HT1080 (cell line): ENCODE measurements at regions not wholly inside any gene's neighbourhood (a gene's known extent, or its start where the extent isn't known, plus 50 kb on each side); places are given as distances from the start of the nearest gene placed in this dataset.
A peak's percentile ranks its signal among the peaks of the same experiment; 100 is the strongest.
"Not testable (repeated sequence)": the region's sequence is repeated elsewhere in the genome, so short reads cannot be mapped to it uniquely, and the experiment has no call there.

Experiments
- DNase-seq: peaks from one replicate; pipeline ENCODE4 v3.0.0-alpha.2; 2015; ENCODE audit warnings: low read depth

GRCh38 chr11:98495016-98495415 is 525.7 kb upstream of the CNTN5 start:
- DNase-seq, result no peak

- no peak for DNase-seq
Measured at GRCh38 chr11:98495601-98496000, 525.1 kb upstream of the CNTN5 start.

GRCh38 chr11:98507208-98507607 is 513.5 kb upstream of the CNTN5 start:
- no peak for DNase-seq

DNA sequence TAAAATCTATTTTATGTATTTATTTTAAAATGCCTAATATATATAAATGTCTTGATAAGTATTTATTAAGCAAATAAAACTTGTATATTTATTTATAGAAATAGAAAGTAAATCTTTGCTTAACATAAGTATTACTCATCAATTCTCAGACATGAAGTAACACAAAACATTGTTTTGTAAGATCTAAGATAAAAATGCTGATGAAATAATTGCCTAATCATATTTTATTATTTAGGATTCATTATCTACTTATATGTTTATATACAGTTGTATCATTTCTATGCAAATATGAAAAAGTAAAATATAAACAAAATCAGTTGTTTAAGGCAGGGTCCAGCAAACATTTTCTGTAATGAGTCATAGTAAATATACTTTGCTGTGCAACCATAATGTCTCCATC is 507.8 kb upstream of the CNTN5 start:
- no peak for DNase-seq

GRCh38 chr11:98531576-98531975 is 489.2 kb upstream of the CNTN5 start:
- peak; percentile 4 for DNase-seq

DNA sequence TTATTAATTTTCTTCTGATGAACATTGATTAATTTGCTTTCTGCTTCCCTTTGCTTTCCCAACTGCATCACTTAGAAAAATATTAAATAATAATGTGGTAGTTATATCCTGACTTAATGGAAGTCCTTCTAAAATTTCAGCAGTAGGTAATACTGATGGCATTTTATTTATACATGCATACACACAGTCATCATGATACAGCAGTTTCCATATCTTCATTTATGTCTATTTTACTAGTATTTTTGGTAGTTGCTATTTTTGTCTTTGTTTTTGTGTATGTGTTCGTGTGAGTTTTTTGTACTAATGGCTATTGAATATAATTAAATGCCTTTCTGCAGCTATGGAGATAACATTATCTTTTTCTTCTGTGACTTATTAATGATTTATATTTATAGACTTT is 484.7 kb upstream of the CNTN5 start:
- no peak for DNase-seq

- DNase-seq, result not testable (repeated sequence)
Measured at GRCh38 chr11:98538358-98538757, 482.4 kb upstream of the CNTN5 start.

- DNase-seq, result no peak
Measured at GRCh38 chr11:98545544-98546175, 475.1 kb upstream of the CNTN5 start.

GRCh38 chr11:98549571-98549970 is 471.2 kb upstream of the CNTN5 start:
- DNase-seq, result no peak

DNA sequence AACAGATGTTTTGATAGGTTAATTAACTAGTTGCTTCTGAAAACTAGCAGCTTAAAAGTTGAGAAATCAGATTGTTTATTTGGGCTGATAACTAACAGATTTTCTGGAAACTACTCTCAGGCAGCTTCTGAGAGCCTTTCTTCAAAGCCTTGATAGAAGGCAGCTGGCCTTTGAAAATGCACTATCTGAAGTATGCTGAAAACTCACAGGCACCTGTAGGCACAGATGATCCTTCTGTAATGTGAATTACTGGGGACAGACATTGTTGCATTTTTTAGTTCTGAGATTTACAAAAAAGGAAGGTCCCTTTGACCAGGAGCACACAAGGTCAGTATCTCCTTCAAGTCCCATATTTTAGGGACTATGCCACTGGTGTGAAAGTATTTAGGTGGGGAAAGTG is 460.8 kb upstream of the CNTN5 start:
- no peak for DNase-seq

GRCh38 chr11:98561252-98561651 is 459.5 kb upstream of the CNTN5 start:
- no peak for DNase-seq

- DNase-seq, result no peak
Measured at GRCh38 chr11:98561877-98562395, 458.8 kb upstream of the CNTN5 start.

GRCh38 chr11:98564233-98564632 is 456.5 kb upstream of the CNTN5 start:
- no peak for DNase-seq

GRCh38 chr11:98564881-98565280 is 455.9 kb upstream of the CNTN5 start:
- DNase-seq, result no peak

DNA sequence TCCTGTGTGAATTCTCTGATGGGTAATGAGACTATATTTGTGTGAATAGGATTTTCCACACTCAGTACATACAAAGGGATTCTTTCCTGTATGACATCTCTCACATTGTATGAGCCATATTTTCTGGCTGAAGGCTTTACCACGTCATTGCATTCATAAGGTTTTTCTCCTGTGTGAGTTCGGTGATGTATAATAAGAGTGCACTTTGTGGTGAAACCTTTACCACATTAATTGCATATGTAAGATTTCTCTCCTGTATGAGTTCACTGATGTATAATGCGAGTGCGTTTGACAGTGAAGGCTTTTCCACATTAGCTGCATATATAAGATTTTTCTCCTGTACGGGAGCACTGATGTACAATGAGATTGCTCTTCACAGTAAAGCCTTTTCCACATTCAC is 455.4 kb upstream of the CNTN5 start:
- DNase-seq, result peak; percentile 4

GRCh38 chr11:98566978-98567377 is 453.8 kb upstream of the CNTN5 start:
- no peak for DNase-seq

- DNase-seq, result no peak
Measured at GRCh38 chr11:98568013-98568412, 452.7 kb upstream of the CNTN5 start.

DNA sequence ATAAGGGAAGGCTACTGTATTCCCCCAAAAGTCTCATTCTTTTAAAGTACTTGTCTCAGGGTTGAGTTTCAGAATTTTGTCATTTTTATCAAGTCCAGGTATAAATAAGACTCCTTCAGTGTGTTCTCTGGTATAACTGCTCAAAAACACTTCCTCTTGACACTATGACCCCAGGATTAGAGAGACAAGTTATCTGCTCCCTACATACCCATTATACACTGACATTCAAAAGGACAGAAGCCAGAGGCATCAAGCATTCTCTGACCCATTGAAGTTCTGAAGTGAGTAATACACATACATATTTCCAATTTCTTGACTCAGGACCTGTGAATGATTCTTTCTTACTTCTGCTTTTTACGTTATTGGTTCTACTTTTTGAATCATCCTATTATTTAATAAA is 447.8 kb upstream of the CNTN5 start:
- no peak for DNase-seq

DNA sequence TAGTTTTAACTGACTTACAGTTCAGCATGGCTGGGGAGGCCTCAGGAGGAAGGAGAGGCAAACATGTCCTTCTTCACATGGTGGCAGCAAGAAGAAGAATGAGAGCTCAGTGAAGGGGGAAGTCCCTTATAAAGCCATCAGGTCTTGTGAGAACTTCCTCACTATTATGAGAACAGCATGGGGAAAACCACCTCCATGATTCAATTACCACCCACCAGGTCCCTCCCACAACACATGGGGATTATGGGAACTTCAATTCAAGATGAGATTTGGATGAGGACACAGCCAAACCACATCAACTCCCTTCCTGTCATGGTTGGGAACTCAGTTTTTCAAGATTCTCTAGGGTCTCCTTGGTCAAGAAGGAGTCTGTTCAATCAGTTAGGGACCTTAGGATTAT is 432.9 kb upstream of the CNTN5 start:
- DNase-seq, result no peak

DNA sequence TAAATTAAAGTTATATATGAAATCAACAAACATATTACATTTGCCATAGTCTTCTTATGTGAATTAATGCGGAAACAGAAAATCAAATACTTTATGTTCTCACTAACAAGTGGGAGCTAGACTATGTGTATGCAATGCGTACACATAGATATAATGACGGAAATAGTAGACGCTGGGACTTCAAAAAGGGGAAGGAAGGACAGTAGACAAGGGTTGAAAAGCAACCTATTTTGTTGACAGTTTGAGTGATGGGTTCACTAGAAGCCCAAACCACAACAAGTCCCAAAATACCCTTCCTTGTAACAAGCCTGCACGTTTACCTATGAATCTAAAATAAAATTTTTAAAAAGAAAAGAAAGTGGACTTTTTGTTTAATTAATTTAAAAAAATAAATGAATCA is 430.8 kb upstream of the CNTN5 start:
- no peak for DNase-seq

- no peak for DNase-seq
Measured at GRCh38 chr11:98600103-98600502, 420.6 kb upstream of the CNTN5 start.

DNA sequence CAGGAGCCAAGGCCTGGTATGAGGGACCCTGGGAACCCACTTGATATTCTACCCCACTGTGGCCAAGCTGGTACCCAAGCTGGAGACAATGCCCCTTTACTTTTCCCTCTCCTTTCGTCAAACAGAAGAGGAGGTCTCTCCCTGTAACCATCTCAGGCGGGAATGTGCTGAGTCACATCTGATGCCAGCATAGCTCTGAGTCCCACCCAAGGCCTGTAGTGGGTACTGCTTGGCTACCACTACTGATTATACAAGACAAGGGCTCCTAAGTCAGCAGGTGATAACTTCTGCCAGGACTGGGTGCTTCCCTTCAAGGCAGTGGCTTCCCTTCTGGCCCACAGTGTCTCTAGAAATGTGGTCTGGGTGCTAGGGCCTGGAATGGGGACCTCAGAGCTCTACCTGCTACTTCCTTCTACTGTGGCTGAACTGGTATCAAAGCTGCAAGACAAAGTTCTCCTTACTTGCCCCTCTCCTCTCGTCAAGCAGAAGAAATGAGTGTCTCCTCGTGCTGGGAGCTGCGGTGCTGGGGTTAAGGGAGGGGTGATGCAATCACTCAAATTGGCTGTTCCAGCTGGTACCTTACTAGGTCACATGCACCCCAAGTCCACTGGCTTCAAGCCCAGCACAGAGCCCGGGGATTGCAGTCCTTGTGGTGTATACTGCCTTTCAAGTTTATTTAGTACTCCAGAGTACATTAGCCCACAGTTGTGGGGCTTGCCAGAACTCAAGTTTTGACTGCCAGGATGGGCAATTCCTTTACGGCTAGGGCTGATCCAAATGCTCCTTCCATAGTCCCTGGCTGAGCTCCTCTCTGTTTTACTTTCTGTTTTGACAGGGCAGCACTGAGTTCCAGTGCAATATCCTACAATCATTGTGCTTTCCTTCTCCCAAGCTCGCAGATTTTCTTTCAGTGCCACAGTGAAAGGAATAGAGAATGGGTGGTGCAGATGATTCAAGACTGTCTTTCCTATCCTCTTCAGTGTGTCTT is 419.7 kb upstream of the CNTN5 start:
- peak; percentile 6 for DNase-seq
